ENCODE measurements at regions not wholly inside any gene's neighbourhood (a gene's known extent, or its start where the extent isn't known, plus 50 kb on each side); places are given as distances from the start of the nearest gene placed in this dataset.

DNA sequence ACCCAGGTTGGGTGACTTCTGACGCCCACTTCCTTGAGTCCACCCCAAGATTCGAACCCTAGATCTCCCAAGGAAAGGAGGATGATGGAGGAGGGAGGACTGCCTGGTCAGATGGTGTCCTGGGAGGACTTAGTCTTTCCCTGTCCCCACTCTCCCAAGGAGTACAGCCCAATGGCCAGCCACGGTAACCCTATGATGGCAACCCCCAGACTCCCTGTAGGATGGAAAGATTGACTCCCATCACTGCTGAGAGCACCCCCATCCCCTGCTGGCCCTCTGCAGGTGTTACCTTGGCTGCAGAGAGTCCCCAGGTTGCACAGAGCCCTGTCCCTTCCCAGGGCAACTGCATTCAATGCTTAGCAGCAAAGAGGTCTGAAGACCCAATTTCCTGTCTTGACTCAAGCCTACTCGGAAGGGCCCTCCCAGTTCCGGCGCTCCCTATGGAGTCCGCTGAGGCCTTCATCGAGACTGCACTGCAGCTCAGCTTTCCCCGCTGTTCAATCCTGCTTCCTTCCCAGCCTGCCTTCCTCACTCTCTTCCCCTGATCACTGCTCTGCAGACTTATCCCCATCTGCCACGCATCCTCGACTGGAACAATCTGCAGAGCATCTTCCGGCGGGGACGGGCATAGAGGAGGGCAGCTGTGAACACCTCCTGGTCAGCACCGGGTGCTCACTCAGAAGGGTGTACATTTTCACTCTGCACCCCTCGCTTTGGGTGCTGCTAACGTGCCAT, 50.8 kb upstream of the OCM2 start:
- DNase-seq (ENCODE audit: low spot score) (no peak), ATAC-seq (no peak; the same call in 1 of the 2 replicates)
- H3K27ac Mint-ChIP-seq = no peak overlapping the region
- CTCF ChIA-PET = interaction anchor here (2.0 kb wide), 1 partner anchor 19 kb away, joined by 4 read pairs; no protein-coding TSS in a partner anchor
- no peaks in the 10 kb centered on the region for H3K4me1 Mint-ChIP-seq
- no peaks in the 10 kb centered on the region for H3K27me3 Mint-ChIP-seq (ENCODE audit: low read depth)
- H3K4me3 Mint-ChIP-seq = no peak overlapping the region
- POLR2A ChIA-PET = no interaction called here
- H3K36me3 Mint-ChIP-seq = no peaks in the 10 kb centered on the region
- TF ChIP-seq KAT7 (CRISPR knock-in tag; IDR thresholded peaks at IDR 0.05; ENCODE audit: borderline replicate concordance) = no peak
- no peaks in the 10 kb centered on the region for H3K9me3 Mint-ChIP-seq

GRCh38 chr7:98046816-98047215, 56.8 kb upstream of the OCM2 start:
- no peak for DNase-seq (ENCODE audit: low spot score)
- TF ChIP-seq SMAD3 (CRISPR knock-in tag; IDR thresholded peaks at IDR 0.05; ENCODE audit: borderline replicate concordance) (no peak), ETV6 (CRISPR knock-in tag; IDR thresholded peaks at IDR 0.05) (no peak), ELF4 (CRISPR knock-in tag; IDR thresholded peaks at IDR 0.05; ENCODE audit: low read depth) (no peak), ZBTB21 (CRISPR knock-in tag; IDR thresholded peaks at IDR 0.05; ENCODE audit: borderline replicate concordance) (no peak), KAT7 (CRISPR knock-in tag; IDR thresholded peaks at IDR 0.05; ENCODE audit: borderline replicate concordance) (no peak), TP53 (CRISPR knock-in tag; IDR thresholded peaks at IDR 0.05) (no peak), ATF1 (CRISPR knock-in tag; IDR thresholded peaks at IDR 0.05) (no peak), NR2C2 (CRISPR knock-in tag; IDR thresholded peaks at IDR 0.05) (no peak), GABPB1 (CRISPR knock-in tag; IDR thresholded peaks at IDR 0.05) (no peak), PRRX2 (CRISPR knock-in tag; IDR thresholded peaks at IDR 0.05) (no peak), ZNF121 (CRISPR knock-in tag; IDR thresholded peaks at IDR 0.05) (no peak), IRF2 (CRISPR knock-in tag; IDR thresholded peaks at IDR 0.05; ENCODE audit: borderline replicate concordance, low read depth) (no peak)
- TF ChIP-seq, protein P1, sequence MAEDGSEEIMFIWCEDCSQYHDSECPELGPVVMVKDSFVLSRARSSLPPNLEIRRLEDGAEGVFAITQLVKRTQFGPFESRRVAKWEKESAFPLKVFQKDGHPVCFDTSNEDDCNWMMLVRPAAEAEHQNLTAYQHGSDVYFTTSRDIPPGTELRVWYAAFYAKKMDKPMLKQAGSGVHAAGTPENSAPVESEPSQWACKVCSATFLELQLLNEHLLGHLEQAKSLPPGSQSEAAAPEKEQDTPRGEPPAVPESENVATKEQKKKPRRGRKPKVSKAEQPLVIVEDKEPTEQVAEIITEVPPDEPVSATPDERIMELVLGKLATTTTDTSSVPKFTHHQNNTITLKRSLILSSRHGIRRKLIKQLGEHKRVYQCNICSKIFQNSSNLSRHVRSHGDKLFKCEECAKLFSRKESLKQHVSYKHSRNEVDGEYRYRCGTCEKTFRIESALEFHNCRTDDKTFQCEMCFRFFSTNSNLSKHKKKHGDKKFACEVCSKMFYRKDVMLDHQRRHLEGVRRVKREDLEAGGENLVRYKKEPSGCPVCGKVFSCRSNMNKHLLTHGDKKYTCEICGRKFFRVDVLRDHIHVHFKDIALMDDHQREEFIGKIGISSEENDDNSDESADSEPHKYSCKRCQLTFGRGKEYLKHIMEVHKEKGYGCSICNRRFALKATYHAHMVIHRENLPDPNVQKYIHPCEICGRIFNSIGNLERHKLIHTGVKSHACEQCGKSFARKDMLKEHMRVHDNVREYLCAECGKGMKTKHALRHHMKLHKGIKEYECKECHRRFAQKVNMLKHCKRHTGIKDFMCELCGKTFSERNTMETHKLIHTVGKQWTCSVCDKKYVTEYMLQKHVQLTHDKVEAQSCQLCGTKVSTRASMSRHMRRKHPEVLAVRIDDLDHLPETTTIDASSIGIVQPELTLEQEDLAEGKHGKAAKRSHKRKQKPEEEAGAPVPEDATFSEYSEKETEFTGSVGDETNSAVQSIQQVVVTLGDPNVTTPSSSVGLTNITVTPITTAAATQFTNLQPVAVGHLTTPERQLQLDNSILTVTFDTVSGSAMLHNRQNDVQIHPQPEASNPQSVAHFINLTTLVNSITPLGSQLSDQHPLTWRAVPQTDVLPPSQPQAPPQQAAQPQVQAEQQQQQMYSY (CRISPR knock-in tag; IDR thresholded peaks at IDR 0.05) = no peak
- TF ChIP-seq, protein P2, sequence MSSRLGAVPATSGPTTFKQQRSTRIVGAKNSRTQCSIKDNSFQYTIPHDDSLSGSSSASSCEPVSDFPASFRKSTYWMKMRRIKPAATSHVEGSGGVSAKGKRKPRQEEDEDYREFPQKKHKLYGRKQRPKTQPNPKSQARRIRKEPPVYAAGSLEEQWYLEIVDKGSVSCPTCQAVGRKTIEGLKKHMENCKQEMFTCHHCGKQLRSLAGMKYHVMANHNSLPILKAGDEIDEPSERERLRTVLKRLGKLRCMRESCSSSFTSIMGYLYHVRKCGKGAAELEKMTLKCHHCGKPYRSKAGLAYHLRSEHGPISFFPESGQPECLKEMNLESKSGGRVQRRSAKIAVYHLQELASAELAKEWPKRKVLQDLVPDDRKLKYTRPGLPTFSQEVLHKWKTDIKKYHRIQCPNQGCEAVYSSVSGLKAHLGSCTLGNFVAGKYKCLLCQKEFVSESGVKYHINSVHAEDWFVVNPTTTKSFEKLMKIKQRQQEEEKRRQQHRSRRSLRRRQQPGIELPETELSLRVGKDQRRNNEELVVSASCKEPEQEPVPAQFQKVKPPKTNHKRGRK (CRISPR knock-in tag; IDR thresholded peaks at IDR 0.05; ENCODE audit: borderline replicate concordance) = no peak
- TF ChIP-seq, protein P3, sequence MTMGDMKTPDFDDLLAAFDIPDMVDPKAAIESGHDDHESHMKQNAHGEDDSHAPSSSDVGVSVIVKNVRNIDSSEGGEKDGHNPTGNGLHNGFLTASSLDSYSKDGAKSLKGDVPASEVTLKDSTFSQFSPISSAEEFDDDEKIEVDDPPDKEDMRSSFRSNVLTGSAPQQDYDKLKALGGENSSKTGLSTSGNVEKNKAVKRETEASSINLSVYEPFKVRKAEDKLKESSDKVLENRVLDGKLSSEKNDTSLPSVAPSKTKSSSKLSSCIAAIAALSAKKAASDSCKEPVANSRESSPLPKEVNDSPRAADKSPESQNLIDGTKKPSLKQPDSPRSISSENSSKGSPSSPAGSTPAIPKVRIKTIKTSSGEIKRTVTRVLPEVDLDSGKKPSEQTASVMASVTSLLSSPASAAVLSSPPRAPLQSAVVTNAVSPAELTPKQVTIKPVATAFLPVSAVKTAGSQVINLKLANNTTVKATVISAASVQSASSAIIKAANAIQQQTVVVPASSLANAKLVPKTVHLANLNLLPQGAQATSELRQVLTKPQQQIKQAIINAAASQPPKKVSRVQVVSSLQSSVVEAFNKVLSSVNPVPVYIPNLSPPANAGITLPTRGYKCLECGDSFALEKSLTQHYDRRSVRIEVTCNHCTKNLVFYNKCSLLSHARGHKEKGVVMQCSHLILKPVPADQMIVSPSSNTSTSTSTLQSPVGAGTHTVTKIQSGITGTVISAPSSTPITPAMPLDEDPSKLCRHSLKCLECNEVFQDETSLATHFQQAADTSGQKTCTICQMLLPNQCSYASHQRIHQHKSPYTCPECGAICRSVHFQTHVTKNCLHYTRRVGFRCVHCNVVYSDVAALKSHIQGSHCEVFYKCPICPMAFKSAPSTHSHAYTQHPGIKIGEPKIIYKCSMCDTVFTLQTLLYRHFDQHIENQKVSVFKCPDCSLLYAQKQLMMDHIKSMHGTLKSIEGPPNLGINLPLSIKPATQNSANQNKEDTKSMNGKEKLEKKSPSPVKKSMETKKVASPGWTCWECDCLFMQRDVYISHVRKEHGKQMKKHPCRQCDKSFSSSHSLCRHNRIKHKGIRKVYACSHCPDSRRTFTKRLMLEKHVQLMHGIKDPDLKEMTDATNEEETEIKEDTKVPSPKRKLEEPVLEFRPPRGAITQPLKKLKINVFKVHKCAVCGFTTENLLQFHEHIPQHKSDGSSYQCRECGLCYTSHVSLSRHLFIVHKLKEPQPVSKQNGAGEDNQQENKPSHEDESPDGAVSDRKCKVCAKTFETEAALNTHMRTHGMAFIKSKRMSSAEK (CRISPR knock-in tag; IDR thresholded peaks at IDR 0.05; ENCODE audit: borderline replicate concordance) = no peak
- TF ChIP-seq, protein P4, sequence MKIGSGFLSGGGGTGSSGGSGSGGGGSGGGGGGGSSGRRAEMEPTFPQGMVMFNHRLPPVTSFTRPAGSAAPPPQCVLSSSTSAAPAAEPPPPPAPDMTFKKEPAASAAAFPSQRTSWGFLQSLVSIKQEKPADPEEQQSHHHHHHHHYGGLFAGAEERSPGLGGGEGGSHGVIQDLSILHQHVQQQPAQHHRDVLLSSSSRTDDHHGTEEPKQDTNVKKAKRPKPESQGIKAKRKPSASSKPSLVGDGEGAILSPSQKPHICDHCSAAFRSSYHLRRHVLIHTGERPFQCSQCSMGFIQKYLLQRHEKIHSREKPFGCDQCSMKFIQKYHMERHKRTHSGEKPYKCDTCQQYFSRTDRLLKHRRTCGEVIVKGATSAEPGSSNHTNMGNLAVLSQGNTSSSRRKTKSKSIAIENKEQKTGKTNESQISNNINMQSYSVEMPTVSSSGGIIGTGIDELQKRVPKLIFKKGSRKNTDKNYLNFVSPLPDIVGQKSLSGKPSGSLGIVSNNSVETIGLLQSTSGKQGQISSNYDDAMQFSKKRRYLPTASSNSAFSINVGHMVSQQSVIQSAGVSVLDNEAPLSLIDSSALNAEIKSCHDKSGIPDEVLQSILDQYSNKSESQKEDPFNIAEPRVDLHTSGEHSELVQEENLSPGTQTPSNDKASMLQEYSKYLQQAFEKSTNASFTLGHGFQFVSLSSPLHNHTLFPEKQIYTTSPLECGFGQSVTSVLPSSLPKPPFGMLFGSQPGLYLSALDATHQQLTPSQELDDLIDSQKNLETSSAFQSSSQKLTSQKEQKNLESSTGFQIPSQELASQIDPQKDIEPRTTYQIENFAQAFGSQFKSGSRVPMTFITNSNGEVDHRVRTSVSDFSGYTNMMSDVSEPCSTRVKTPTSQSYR (CRISPR knock-in tag; IDR thresholded peaks at IDR 0.05) = no peak
- TF ChIP-seq, protein P5, sequence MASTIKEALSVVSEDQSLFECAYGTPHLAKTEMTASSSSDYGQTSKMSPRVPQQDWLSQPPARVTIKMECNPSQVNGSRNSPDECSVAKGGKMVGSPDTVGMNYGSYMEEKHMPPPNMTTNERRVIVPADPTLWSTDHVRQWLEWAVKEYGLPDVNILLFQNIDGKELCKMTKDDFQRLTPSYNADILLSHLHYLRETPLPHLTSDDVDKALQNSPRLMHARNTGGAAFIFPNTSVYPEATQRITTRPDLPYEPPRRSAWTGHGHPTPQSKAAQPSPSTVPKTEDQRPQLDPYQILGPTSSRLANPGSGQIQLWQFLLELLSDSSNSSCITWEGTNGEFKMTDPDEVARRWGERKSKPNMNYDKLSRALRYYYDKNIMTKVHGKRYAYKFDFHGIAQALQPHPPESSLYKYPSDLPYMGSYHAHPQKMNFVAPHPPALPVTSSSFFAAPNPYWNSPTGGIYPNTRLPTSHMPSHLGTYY (CRISPR knock-in tag; IDR thresholded peaks at IDR 0.05) = no peak
- CTCF ChIA-PET = interaction anchor here (0.6 to 0.7 kb wide), 2 partner anchors 122 to 179 kb away, joined by 3 read pairs; no protein-coding TSS in a partner anchor
- Mint-ChIP-seq H3K9me3 (no peaks in the 10 kb centered on the region), H3K36me3 (no peaks in the 10 kb centered on the region), H3K27me3 (ENCODE audit: low read depth) (peaks cover 3% of the 10 kb centered on the region; the same call in 1 of the 2 replicates), H3K4me1 (peaks cover 9% of the 10 kb centered on the region), H3K4me3 (no peak overlapping the region), H3K27ac (no peak overlapping the region)
- POLR2A ChIA-PET = no interaction called here
- ATAC-seq = no peak

Measured in WTC11 (cell line).